DND-41 (cell line): ENCODE measurements at regions not wholly inside any gene's neighbourhood (a gene's known extent, or its start where the extent isn't known, plus 50 kb on each side); places are given as distances from the start of the nearest gene placed in this dataset.

Source experiments
- CTCF ChIP-seq: IDR thresholded peaks from 2 replicates; pipeline ENCODE4 v1.5.1; 2012; ENCODE audit warnings: borderline replicate concordance, low read length, moderate library complexity, mild to moderate bottlenecking; ENCODE audit not compliant: poor library complexity, severe bottlenecking; ENCODE audit errors: extremely low read depth
- EZH2 ChIP-seq: IDR thresholded peaks from 3 replicates; pipeline ENCODE4 v1.6.1; 2012; ENCODE audit warnings: borderline replicate concordance, low read depth, mild to moderate bottlenecking, moderate library complexity, low read length, inconsistent platforms; ENCODE audit not compliant: severe bottlenecking

DNA sequence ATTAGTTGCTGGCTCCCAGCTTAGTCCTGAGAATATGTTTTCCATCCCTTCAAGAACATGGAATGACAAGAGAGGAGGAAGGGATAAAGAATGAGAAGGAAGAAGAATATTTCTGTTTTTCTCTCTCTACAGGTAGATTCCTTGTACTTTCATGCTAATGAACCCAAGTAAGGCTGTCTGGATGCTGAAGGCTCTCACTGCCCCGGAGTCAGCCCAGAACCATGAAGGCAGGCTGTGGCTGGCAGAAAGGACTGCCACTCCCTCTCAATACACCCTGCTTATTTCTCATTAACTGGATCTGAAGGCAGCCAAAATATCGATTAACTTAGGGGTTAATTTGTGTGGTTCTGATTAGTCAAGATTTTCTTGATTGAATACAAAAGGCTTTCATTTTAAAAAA is 93.1 kb upstream of the NPAS2 start:
- TF ChIP-seq CTCF (no peak), EZH2 (no peak)
